Common myeloid progenitor, CD34-positive (primary cell): ENCODE measurements at regions not wholly inside any gene's neighbourhood (a gene's known extent, or its start where the extent isn't known, plus 50 kb on each side); places are given as distances from the start of the nearest gene placed in this dataset.
"Not testable (repeated sequence)": the region's sequence is repeated elsewhere in the genome, so short reads cannot be mapped to it uniquely, and the experiment has no call there.

Experiments used
- CTCF ChIA-PET: fragments of 350-600 bp; sonication (Branson Sonifier 250); formaldehyde crosslinking; loops from one replicate; lab custom pipeline; 2021; ENCODE audit warnings: antibody characterized with exemption; lab: Charles Lee
- POLR2A ChIA-PET: fragments of 350-600 bp; sonication (Branson Sonifier 250); formaldehyde crosslinking; loops from one replicate; lab custom pipeline; 2021; ENCODE audit warnings: antibody characterized with exemption; lab: Charles Lee
- DNase-seq, 3 donors: peaks; one replicate each; pipeline versions ENCODE4 v3.0.0 to v3.0.0-alpha.2; 2013
- H3K27ac ChIP-seq, 2 experiments: 1 replicate in 1 of 2; 2 replicates in 1 of 2; pipeline ENCODE4 v1.7.0; 2013; ENCODE audit warnings: inconsistent platforms in 2 of 2, low read length in 2 of 2, mild to moderate bottlenecking in 2 of 2, low read depth in 1 of 2, moderate library complexity in 1 of 2; ENCODE audit not compliant: severe bottlenecking in 2 of 2, insufficient read depth in 1 of 2, poor library complexity in 1 of 2
- H3K27me3 ChIP-seq, 5 experiments: replicated peaks in 2 of 5; 1 replicate in 3 of 5; 2 replicates in 2 of 5; pipeline versions ENCODE4 v1.6.1 to v1.7.0; 2013; ENCODE audit warnings: low read length in 4 of 5, mild to moderate bottlenecking in 2 of 5, moderate library complexity in 2 of 5, inconsistent platforms in 1 of 5; ENCODE audit not compliant: insufficient read depth in 5 of 5, control insufficient read depth in 4 of 5
- H3K36me3 ChIP-seq, 4 experiments: 1 replicate in 2 of 4; 2 replicates in 2 of 4; pipeline versions ENCODE4 v1.6.1 to v1.7.0; 2013; ENCODE audit warnings: low read length in 3 of 4, control low read depth in 1 of 4, mild to moderate bottlenecking in 1 of 4; ENCODE audit not compliant: control insufficient read depth in 4 of 4, insufficient read depth in 4 of 4
- H3K4me1 ChIP-seq, 4 experiments: 1 replicate in 3 of 4; 2 replicates in 1 of 4; pipeline versions ENCODE4 v1.6.1 to v1.7.1; 2013; ENCODE audit warnings: low read length in 3 of 4, mild to moderate bottlenecking in 3 of 4, control low read depth in 1 of 4, inconsistent platforms in 1 of 4, moderate library complexity in 1 of 4; ENCODE audit not compliant: control insufficient read depth in 4 of 4, insufficient read depth in 4 of 4; ENCODE audit errors: control extremely low read depth in 1 of 4
- H3K4me3 ChIP-seq, 7 experiments: 1 replicate in 4 of 7; 2 replicates in 3 of 7; pipeline versions ENCODE4 v1.5.1 to v1.7.0; 2013; ENCODE audit warnings: mild to moderate bottlenecking in 7 of 7, low read length in 6 of 7, moderate library complexity in 6 of 7, inconsistent platforms in 2 of 7, low read depth in 2 of 7, control low read depth in 1 of 7; ENCODE audit not compliant: insufficient read depth in 4 of 7, control insufficient read depth in 1 of 7; ENCODE audit errors: extremely low read depth in 1 of 7
- H3K9me3 ChIP-seq, 5 experiments: 1 replicate in 4 of 5; 2 replicates in 1 of 5; pipeline versions ENCODE4 v1.6.1 to v1.7.1; 2013; ENCODE audit warnings: low read length in 4 of 5, mild to moderate bottlenecking in 2 of 5, inconsistent platforms in 1 of 5, low read depth in 1 of 5, moderate library complexity in 1 of 5; ENCODE audit not compliant: control insufficient read depth in 4 of 5, insufficient read depth in 2 of 5; ENCODE audit errors: control extremely low read depth in 1 of 5
- WGBS: methylation state at CpG from one replicate; pipeline ENCODE4 v1.1.5; 2013; ENCODE audit not compliant: insufficient coverage; 5-methylcytosine and 5-hydroxymethylcytosine counted together

- 96% methylated on average over 9 of the region's 16 CpGs for WGBS
- H3K4me1 ChIP-seq, H3K4me3 ChIP-seq, POLR2A ChIA-PET, H3K27me3 ChIP-seq, CTCF ChIA-PET, DNase-seq, H3K36me3 ChIP-seq, H3K27ac ChIP-seq, H3K9me3 ChIP-seq: not testable (repeated sequence)
Observed at GRCh38 chr9:64499541-64499940, 785.5 kb downstream of the FOXD4L5 start.

GRCh38 chr9:64498409-64498808, 786.6 kb downstream of the FOXD4L5 start:
- H3K27ac ChIP-seq, H3K36me3 ChIP-seq, H3K9me3 ChIP-seq, H3K4me3 ChIP-seq, H3K27me3 ChIP-seq, H3K4me1 ChIP-seq, CTCF ChIA-PET, DNase-seq, POLR2A ChIA-PET: not testable (repeated sequence)
- no CpG with 5 or more reads among the region's 13 CpGs for WGBS

- H3K4me1 ChIP-seq, CTCF ChIA-PET, H3K27me3 ChIP-seq, POLR2A ChIA-PET, H3K4me3 ChIP-seq, H3K9me3 ChIP-seq, H3K36me3 ChIP-seq, H3K27ac ChIP-seq: not testable (repeated sequence)
- WGBS: 76% methylated on average over 14 of the region's 32 CpGs
- peak in 2 of 3 donors; percentile 1 to 15 for DNase-seq
Observed at GRCh38 chr9:64488544-64488943, 796.5 kb downstream of the FOXD4L5 start.

GRCh38 chr9:64486067-64486466, 798.9 kb downstream of the FOXD4L5 start:
- DNase-seq, H3K4me3 ChIP-seq, H3K4me1 ChIP-seq, POLR2A ChIA-PET, H3K9me3 ChIP-seq, CTCF ChIA-PET, H3K27ac ChIP-seq, H3K36me3 ChIP-seq, H3K27me3 ChIP-seq: not testable (repeated sequence)
- WGBS: no CpG with 5 or more reads among the region's 15 CpGs

- H3K36me3 ChIP-seq, H3K4me3 ChIP-seq, H3K27ac ChIP-seq, H3K4me1 ChIP-seq, CTCF ChIA-PET, POLR2A ChIA-PET, H3K9me3 ChIP-seq, H3K27me3 ChIP-seq: not testable (repeated sequence)
- 48% methylated on average over 2 of the region's 3 CpGs for WGBS
- DNase-seq: peak; percentile 0 to 59 (median 22)
Observed at GRCh38 chr9:64479095-64479494, 805.9 kb downstream of the FOXD4L5 start.

- DNase-seq, H3K27me3 ChIP-seq, CTCF ChIA-PET, H3K9me3 ChIP-seq, H3K27ac ChIP-seq, H3K4me1 ChIP-seq, H3K4me3 ChIP-seq, POLR2A ChIA-PET, H3K36me3 ChIP-seq: not testable (repeated sequence)
- no CpG with 5 or more reads among the region's 8 CpGs for WGBS
Observed at GRCh38 chr9:64468943-64469342, 816.1 kb downstream of the FOXD4L5 start.

GRCh38 chr9:64466052-64466599, 818.9 kb downstream of the FOXD4L5 start:
- H3K4me3 ChIP-seq, H3K27me3 ChIP-seq, H3K36me3 ChIP-seq, CTCF ChIA-PET, H3K9me3 ChIP-seq, H3K27ac ChIP-seq, H3K4me1 ChIP-seq, POLR2A ChIA-PET: not testable (repeated sequence)
- DNase-seq: peak in 1 of 3 donors; percentile 8
- 83% methylated on average over 1 of the region's 4 CpGs for WGBS
